HepG2 (cell line): ENCODE measurements at regions not wholly inside any gene's neighbourhood (a gene's known extent, or its start where the extent isn't known, plus 50 kb on each side); places are given as distances from the start of the nearest gene placed in this dataset.

Source experiments
- PITX1 ChIP-seq: sonication (generic); formaldehyde crosslinking; IDR thresholded peaks from 2 replicates; pipeline ENCODE4 v1.5.1; 2020; ENCODE audit warnings: mild to moderate bottlenecking, missing genetic modification reagents
- TF ChIP-seq, protein P1 (sequence below): sonication (generic); formaldehyde crosslinking; IDR thresholded peaks from 2 replicates; pipeline ENCODE4 v1.4.0; 2020; ENCODE audit warnings: missing genetic modification reagents

DNA sequence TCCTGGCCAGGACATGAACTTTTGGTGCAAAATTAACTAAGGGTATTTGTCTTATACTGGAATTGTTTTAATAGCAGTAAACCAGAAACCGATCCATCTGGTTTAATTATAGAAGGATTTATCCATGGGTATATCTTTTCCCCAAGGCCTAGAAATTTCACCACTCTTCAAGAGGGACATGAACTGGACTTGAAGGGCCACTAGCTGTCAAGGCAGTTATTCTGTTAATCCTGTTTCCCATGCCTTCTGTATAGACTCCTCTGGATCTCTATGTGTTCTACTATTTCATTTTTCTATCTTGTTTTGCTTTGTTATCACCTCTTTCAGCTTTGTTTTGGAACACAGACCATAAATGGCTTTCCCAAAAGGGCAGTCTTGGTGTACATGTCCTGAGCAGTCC, 467.6 kb downstream of the KIF4B start:
- TF ChIP-seq, protein P1, sequence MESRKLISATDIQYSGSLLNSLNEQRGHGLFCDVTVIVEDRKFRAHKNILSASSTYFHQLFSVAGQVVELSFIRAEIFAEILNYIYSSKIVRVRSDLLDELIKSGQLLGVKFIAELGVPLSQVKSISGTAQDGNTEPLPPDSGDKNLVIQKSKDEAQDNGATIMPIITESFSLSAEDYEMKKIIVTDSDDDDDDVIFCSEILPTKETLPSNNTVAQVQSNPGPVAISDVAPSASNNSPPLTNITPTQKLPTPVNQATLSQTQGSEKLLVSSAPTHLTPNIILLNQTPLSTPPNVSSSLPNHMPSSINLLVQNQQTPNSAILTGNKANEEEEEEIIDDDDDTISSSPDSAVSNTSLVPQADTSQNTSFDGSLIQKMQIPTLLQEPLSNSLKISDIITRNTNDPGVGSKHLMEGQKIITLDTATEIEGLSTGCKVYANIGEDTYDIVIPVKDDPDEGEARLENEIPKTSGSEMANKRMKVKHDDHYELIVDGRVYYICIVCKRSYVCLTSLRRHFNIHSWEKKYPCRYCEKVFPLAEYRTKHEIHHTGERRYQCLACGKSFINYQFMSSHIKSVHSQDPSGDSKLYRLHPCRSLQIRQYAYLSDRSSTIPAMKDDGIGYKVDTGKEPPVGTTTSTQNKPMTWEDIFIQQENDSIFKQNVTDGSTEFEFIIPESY (CRISPR knock-in tag): no peak
- TF ChIP-seq PITX1 (CRISPR knock-in tag): no peak
